WTC11 (cell line): ENCODE measurements at regions not wholly inside any gene's neighbourhood (a gene's known extent, or its start where the extent isn't known, plus 50 kb on each side); places are given as distances from the start of the nearest gene placed in this dataset.

Experiments
- ATAC-seq: fragments of 200-7000 bp; cut with Tn5 transposase; 2 replicates; pipeline ENCODE4 v1.10.0; 2021; ENCODE audit warnings: mild to moderate bottlenecking, moderate library complexity
- CTCF ChIA-PET: fragments of 300-600 bp; sonication (Branson Sonifier 250); formaldehyde crosslinking; loops from one replicate; lab custom pipeline; 2021; ENCODE audit warnings: antibody characterized with exemption; lab: Charles Lee
- POLR2A ChIA-PET: fragments of 350-600 bp; sonication (Branson Sonifier 250); formaldehyde crosslinking; loops from one replicate; lab custom pipeline; 2021; ENCODE audit warnings: antibody characterized with exemption; lab: Charles Lee
- DNase-seq: peaks from one replicate; pipeline ENCODE4 v3.0.0; 2021; ENCODE audit warnings: low spot score
- H3K27ac Mint-ChIP-seq: 2 replicates; pipeline ENCODE4 v1.8.0; 2021; ENCODE audit warnings: mixed read lengths
- H3K27me3 Mint-ChIP-seq: 2 replicates; pipeline ENCODE4 v1.8.0; 2021; ENCODE audit warnings: low read depth, mild to moderate bottlenecking, moderate library complexity, mixed read lengths
- H3K36me3 Mint-ChIP-seq: 2 replicates; pipeline ENCODE4 v1.8.0; 2021; ENCODE audit warnings: mixed read lengths
- H3K4me1 Mint-ChIP-seq: 2 replicates; pipeline ENCODE4 v1.8.0; 2022; ENCODE audit warnings: mixed read lengths
- H3K4me3 Mint-ChIP-seq: 2 replicates; pipeline ENCODE4 v1.8.0; 2021; ENCODE audit warnings: mild to moderate bottlenecking, moderate library complexity, mixed read lengths
- H3K9me3 Mint-ChIP-seq: 2 replicates; pipeline ENCODE4 v1.8.0; 2021; ENCODE audit warnings: mixed read lengths
- ATF6 ChIP-seq: sonication (generic); formaldehyde crosslinking; IDR thresholded peaks from 2 replicates; pipeline ENCODE4 v1.8.1; 2023; ENCODE audit warnings: mild to moderate bottlenecking, missing genetic modification reagents
- CDX4 ChIP-seq: fragments of 250-450 bp; sonication (Bioruptor Pico); IDR thresholded peaks from 2 replicates; pipeline ENCODE4 v1.9.0; 2021; ENCODE audit warnings: moderate library complexity, mild to moderate bottlenecking, inconsistent platforms, borderline replicate concordance
- CTCF ChIP-seq: fragments of 200-600 bp; IDR thresholded peaks from 2 replicates; pipeline ENCODE4 v1.8.0; 2022; ENCODE audit warnings: antibody characterized with exemption
- E2F4 ChIP-seq: sonication (generic); formaldehyde crosslinking; IDR thresholded peaks from 2 replicates; pipeline ENCODE4 v1.8.1; 2022; ENCODE audit warnings: low read depth, mild to moderate bottlenecking, moderate library complexity, missing genetic modification reagents, borderline replicate concordance
- ERG ChIP-seq: fragments of 250-450 bp; sonication (Bioruptor Pico); IDR thresholded peaks from 2 replicates; pipeline ENCODE4 v1.8.0; 2021; ENCODE audit warnings: mild to moderate bottlenecking
- ESRRA ChIP-seq: sonication (generic); formaldehyde crosslinking; IDR thresholded peaks from 2 replicates; pipeline ENCODE4 v1.8.1; 2022; ENCODE audit warnings: mild to moderate bottlenecking, missing genetic modification reagents, borderline replicate concordance
- ETV6 ChIP-seq: sonication (generic); formaldehyde crosslinking; IDR thresholded peaks from 2 replicates; pipeline ENCODE4 v1.8.1; 2022; ENCODE audit warnings: mild to moderate bottlenecking, missing genetic modification reagents
- IRF2 ChIP-seq: sonication (generic); formaldehyde crosslinking; IDR thresholded peaks from 2 replicates; pipeline ENCODE4 v1.8.0; 2022; ENCODE audit warnings: low read depth, missing genetic modification reagents, borderline replicate concordance
- JAZF1 ChIP-seq: fragments of 250-450 bp; sonication (Bioruptor Pico); IDR thresholded peaks from 2 replicates; pipeline ENCODE4 v1.9.0; 2021; ENCODE audit warnings: moderate library complexity, mild to moderate bottlenecking, inconsistent platforms
- MAX ChIP-seq: sonication (generic); formaldehyde crosslinking; IDR thresholded peaks from 2 replicates; pipeline ENCODE4 v1.8.0; 2022; ENCODE audit warnings: mild to moderate bottlenecking, missing genetic modification reagents
- MLX ChIP-seq: sonication (generic); formaldehyde crosslinking; IDR thresholded peaks from 2 replicates; pipeline ENCODE4 v1.8.1; 2023; ENCODE audit warnings: mild to moderate bottlenecking, missing genetic modification reagents, moderate library complexity
- NR2C2 ChIP-seq: sonication (generic); formaldehyde crosslinking; IDR thresholded peaks from 2 replicates; pipeline ENCODE4 v1.8.0; 2022; ENCODE audit warnings: mild to moderate bottlenecking, missing genetic modification reagents
- PREB ChIP-seq: sonication (generic); formaldehyde crosslinking; IDR thresholded peaks from 2 replicates; pipeline ENCODE4 v1.8.1; 2022; ENCODE audit warnings: mild to moderate bottlenecking, missing genetic modification reagents, moderate library complexity, borderline replicate concordance
- SP1 ChIP-seq: sonication (generic); formaldehyde crosslinking; conservative IDR thresholded peaks from 2 replicates; pipeline ENCODE4 v1.8.1; 2022; ENCODE audit warnings: missing genetic modification reagents
- TCF7 ChIP-seq: sonication (generic); formaldehyde crosslinking; IDR thresholded peaks from 2 replicates; pipeline ENCODE4 v1.8.0; 2022; ENCODE audit warnings: mild to moderate bottlenecking, low read depth, missing genetic modification reagents, moderate library complexity
- ZMAT4 ChIP-seq: fragments of 250-450 bp; sonication (Bioruptor Pico); IDR thresholded peaks from 2 replicates; pipeline ENCODE4 v1.9.0; 2021; ENCODE audit warnings: mild to moderate bottlenecking
- ZNF281 ChIP-seq: sonication (generic); formaldehyde crosslinking; IDR thresholded peaks from 2 replicates; pipeline ENCODE4 v1.8.0; 2023; ENCODE audit warnings: mild to moderate bottlenecking, missing genetic modification reagents
- ZNF425 ChIP-seq: fragments of 250-450 bp; sonication (Bioruptor Pico); conservative IDR thresholded peaks from 2 replicates; pipeline ENCODE4 v1.9.0; 2021; ENCODE audit warnings: mild to moderate bottlenecking
- ZSCAN18 ChIP-seq: fragments of 250-450 bp; sonication (Bioruptor Pico); IDR thresholded peaks from 2 replicates; pipeline ENCODE4 v2.1.2; 2022; ENCODE audit warnings: mild to moderate bottlenecking, moderate library complexity

GRCh38 chr6:100320686-100321085 is 144.0 kb downstream of the SIM1 start (continued):
- TF ChIP-seq CTCF (no peak), IRF2 (no peak), ZNF425 (CRISPR knock-in tag) (no peak)

- Mint-ChIP-seq H3K27ac (no peak overlapping the region), H3K4me3 (no peak overlapping the region), H3K27me3 (no peaks in the 10 kb centered on the region), H3K4me1 (no peaks in the 10 kb centered on the region), H3K36me3 (no peaks in the 10 kb centered on the region), H3K9me3 (peaks cover 11% of the 10 kb centered on the region)
- no peak for DNase-seq
- ChIA-PET POLR2A (no interaction called here), CTCF (no interaction called here)
- no peak for ATAC-seq
- TF ChIP-seq JAZF1 (CRISPR knock-in tag) (no peak), ZMAT4 (CRISPR knock-in tag) (no peak), E2F4 (CRISPR knock-in tag) (no peak), NR2C2 (CRISPR knock-in tag) (no peak), ZNF281 (CRISPR knock-in tag) (no peak), ESRRA (CRISPR knock-in tag) (no peak), ZSCAN18 (CRISPR knock-in tag) (no peak), MLX (CRISPR knock-in tag) (no peak), MAX (CRISPR knock-in tag) (no peak), ETV6 (no peak), CDX4 (CRISPR knock-in tag) (no peak), ERG (CRISPR knock-in tag) (no peak), ATF6 (CRISPR knock-in tag) (no peak), SP1 (no peak), PREB (CRISPR knock-in tag) (no peak), TCF7 (no peak)
Observed at GRCh38 chr6:100317031-100317430, 147.7 kb downstream of the SIM1 start.
